Heart right ventricle (tissue), 16 donors: ENCODE measurements at regions not wholly inside any gene's neighbourhood (a gene's known extent, or its start where the extent isn't known, plus 50 kb on each side); places are given as distances from the start of the nearest gene placed in this dataset.

ENCODE experiments used
- ATAC-seq, 8 donors: fragments of 200-7000 bp; cut with Tn5 transposase; one replicate each; pipeline ENCODE4 v1.9.1; 2020; ENCODE audit warnings: mild to moderate bottlenecking in 8 of 8, moderate library complexity in 8 of 8, moderate number of reproducible peaks in 1 of 8
- DNase-seq, 2 donors: peaks; one replicate each; pipeline ENCODE4 v3.0.0-alpha.2; 2020
- H3K27ac ChIP-seq, 10 donors: fragments of 200-600 bp; sonication (generic) in 2 of 10; one replicate each; pipeline versions ENCODE4 v1.5.0 to v1.8.0; 2020 to 2022; ENCODE audit warnings: mild to moderate bottlenecking in 3 of 10
- H3K27me3 ChIP-seq, 7 donors: fragments of 200-600 bp; one replicate each; pipeline ENCODE4 v1.8.0; 2021 to 2022; ENCODE audit warnings: mild to moderate bottlenecking in 2 of 7
- H3K36me3 ChIP-seq, 9 donors: fragments of 200-600 bp; sonication (generic) in 1 of 9; one replicate each; pipeline versions ENCODE4 v1.5.0 to v1.8.0; 2020 to 2022; ENCODE audit warnings: mild to moderate bottlenecking in 2 of 9
- H3K4me1 ChIP-seq, 9 donors: fragments of 200-600 bp; sonication (generic) in 1 of 9; one replicate each; pipeline versions ENCODE4 v1.5.0 to v1.8.0; 2020 to 2022; ENCODE audit warnings: mild to moderate bottlenecking in 4 of 9
- H3K4me3 ChIP-seq, 10 donors: fragments of 200-600 bp; sonication (generic) in 2 of 10; one replicate each; pipeline versions ENCODE4 v1.5.0 to v1.8.0; 2020 to 2022; ENCODE audit warnings: mild to moderate bottlenecking in 7 of 10, moderate library complexity in 2 of 10
- H3K9me3 ChIP-seq, 11 donors: fragments of 200-600 bp in 10 of 11; sonication (generic) in 2 of 11; one replicate each; pipeline versions ENCODE4 v1.5.0 to v1.8.0; 2013 to 2022; ENCODE audit warnings: mild to moderate bottlenecking in 2 of 11, control low read depth in 1 of 11, moderate library complexity in 1 of 11
- CTCF ChIP-seq, 9 donors: fragments of 200-600 bp; sonication (generic) in 2 of 9; IDR thresholded peaks; one replicate each; pipeline versions ENCODE4 v1.5.0 to v1.8.0; 2021 to 2022; ENCODE audit warnings: antibody characterized with exemption in 9 of 9, mild to moderate bottlenecking in 5 of 9, moderate library complexity in 1 of 9
- whole genome bisulfite sequencing, 2 donors: extraction: QIAGEN DNeasy Blood & Tissue Kit; methylation state at CpG; one replicate each; pipeline ENCODE4 v1.1.7; 2013; ENCODE audit warnings: inconsistent platforms in 1 of 2; 5-methylcytosine and 5-hydroxymethylcytosine counted together
- intact Hi-C, 10 donors: fragments of 100-400 bp; cut with DNase I; formaldehyde crosslinking; loops; one replicate each; pipeline versions ENCODE4 v1.11.1 to v1.14.2; 2022
- donor health status: Arrhythmogenic right ventricular cardiomyopathy.
- donor health status: ischemic (EF 13 %, LVEDD 7.1; RV severe dilation, severe dysfunction).
- donor health status: healthy with polysubstance abuse.
- donor health status: DM: no; HTN: yes; CAD: no.
- donor health status: DM: no; HTN: no; CAD: no.
- donor health status: ischemic (EF 25% LVEDD 6.9; RV normal size, moderate dysfunction).
- donor health status: ischemic (EF 25% LVEDD 5.7; RV mildly dilated, moderate dysfunction).
- donor health status: healthy.
- donor health status: DM: yes; HTN: yes; CAD: no.
- donor health status: Ischemic cardiomyopathy.
- donor health status: ischemic (EF 35%, LVEDD 5.7; RV mildly dilated, moderate dysfunction).
- donor health status: nonischemic (EF 11% LVEDD 7.7; RV severe dilation, severe dysfunction).
- donor health status: DM: yes; HTN: yes; CAD: no.
- donor health status: PGD.
- donor health status: ischemic (EF 29% LVEDD 5.4; RV normal size, mild dysfunction).
- donor health status: nonischemic (EF 23%, LVEDD 6.1; RV moderate dilation, normal function).

GRCh38 chr14:42732005-42732404, 1125.3 kb downstream of the LRFN5 start:
- H3K9me3 ChIP-seq = peaks cover 0 to 5% (median 0%) of the 10 kb centered on the region in 11 donors
- DNase-seq (no peak), ATAC-seq (no peak)
- H3K36me3 ChIP-seq = no peaks in the 10 kb centered on the region
- H3K4me1 ChIP-seq = no peaks in the 10 kb centered on the region
- intact Hi-C loops = no loop called here
- no peak overlapping the region for H3K4me3 ChIP-seq
- no peak overlapping the region for H3K27ac ChIP-seq
- no peaks in the 10 kb centered on the region for H3K27me3 ChIP-seq
- TF ChIP-seq CTCF (IDR thresholded peaks at IDR 0.05) = no peak

DNA sequence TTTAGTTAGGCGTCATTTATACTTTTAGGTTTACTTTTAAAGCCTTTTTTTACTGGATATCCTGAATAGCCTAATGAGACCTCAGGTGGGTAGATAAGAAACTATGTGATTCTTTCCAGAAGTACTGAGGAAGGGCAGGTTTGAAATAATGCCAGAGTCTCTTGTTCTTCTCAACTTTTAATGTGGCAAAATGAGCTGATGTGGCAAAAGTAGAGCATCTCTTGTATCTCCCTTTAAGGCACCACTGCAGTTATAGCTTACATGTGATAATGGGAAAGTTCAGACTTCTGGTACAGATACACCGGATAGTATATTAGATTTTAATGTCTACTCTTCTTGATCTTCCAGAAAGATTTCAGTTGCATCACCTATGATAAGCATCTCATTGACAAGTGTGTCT, 1124.8 kb downstream of the LRFN5 start:
- Histone ChIP-seq H3K27ac (no peak overlapping the region), H3K27me3 (no peaks in the 10 kb centered on the region), H3K9me3 (peaks cover 0 to 5% (median 0%) of the 10 kb centered on the region in 11 donors), H3K4me3 (no peak overlapping the region), H3K36me3 (no peaks in the 10 kb centered on the region), H3K4me1 (no peaks in the 10 kb centered on the region)
- no peak for TF ChIP-seq CTCF (IDR thresholded peaks at IDR 0.05)
- 83 to 92% methylated on average over 2 of the region's 2 CpGs for WGBS, 2 donors
- ATAC-seq (no peak), DNase-seq (no peak)
- intact Hi-C loops = no loop called here

GRCh38 chr14:42729681-42730080, 1123.0 kb downstream of the LRFN5 start:
- no peaks in the 10 kb centered on the region for H3K36me3 ChIP-seq
- no peak for DNase-seq
- no peaks in the 10 kb centered on the region for H3K27me3 ChIP-seq
- WGBS, 2 donors = 86% methylated on average over 2 of the region's 2 CpGs
- intact Hi-C loops = no loop called here
- no peak overlapping the region for H3K4me3 ChIP-seq
- H3K27ac ChIP-seq = no peak overlapping the region
- no peak for TF ChIP-seq CTCF (IDR thresholded peaks at IDR 0.05)
- H3K4me1 ChIP-seq = no peaks in the 10 kb centered on the region
- ATAC-seq = no peak
- peaks cover 0 to 5% (median 0%) of the 10 kb centered on the region in 11 donors for H3K9me3 ChIP-seq

DNA sequence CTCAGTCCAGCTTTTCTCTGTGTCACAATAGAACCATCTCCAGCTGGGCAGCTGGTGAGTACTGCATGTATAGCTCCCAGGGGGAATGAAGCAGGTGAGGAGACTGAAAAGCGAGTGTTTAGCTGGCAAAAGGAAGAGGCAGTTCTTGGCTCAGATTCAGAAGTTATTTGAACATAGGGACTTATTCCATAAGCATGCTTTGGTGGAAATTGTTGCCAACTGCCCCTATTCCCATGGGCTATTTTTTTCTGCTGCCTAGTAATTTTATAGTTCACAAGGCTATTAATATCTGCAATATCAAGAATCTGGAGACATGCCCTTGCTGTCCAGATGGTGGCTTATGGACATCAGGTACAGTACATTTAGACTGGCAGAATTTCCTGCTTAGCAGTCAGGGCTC, 1112.7 kb downstream of the LRFN5 start:
- 42 to 57% methylated on average over 1 of the region's 1 CpG for WGBS, 2 donors
- H3K4me3 ChIP-seq = no peak overlapping the region
- DNase-seq (no peak), ATAC-seq (no peak)
- H3K9me3 ChIP-seq = no peaks in the 10 kb centered on the region
- no peak overlapping the region for H3K27ac ChIP-seq
- intact Hi-C loops = no loop called here
- H3K27me3 ChIP-seq = no peaks in the 10 kb centered on the region
- no peaks in the 10 kb centered on the region for H3K36me3 ChIP-seq
- no peak for TF ChIP-seq CTCF (IDR thresholded peaks at IDR 0.05)
- no peaks in the 10 kb centered on the region for H3K4me1 ChIP-seq

GRCh38 chr14:42715316-42715715, 1108.6 kb downstream of the LRFN5 start:
- H3K9me3 ChIP-seq = no peaks in the 10 kb centered on the region
- DNase-seq (no peak), ATAC-seq (no peak)
- no peaks in the 10 kb centered on the region for H3K27me3 ChIP-seq
- 64 to 81% methylated on average over 2 of the region's 2 CpGs for WGBS, 2 donors
- H3K4me3 ChIP-seq = no peak overlapping the region
- H3K4me1 ChIP-seq = no peaks in the 10 kb centered on the region
- no peak for TF ChIP-seq CTCF (IDR thresholded peaks at IDR 0.05)
- H3K27ac ChIP-seq = no peak overlapping the region
- H3K36me3 ChIP-seq = no peaks in the 10 kb centered on the region
- intact Hi-C loops = no loop called here
